ENCODE measurements at regions not wholly inside any gene's neighbourhood (a gene's known extent, or its start where the extent isn't known, plus 50 kb on each side); places are given as distances from the start of the nearest gene placed in this dataset.

DNA sequence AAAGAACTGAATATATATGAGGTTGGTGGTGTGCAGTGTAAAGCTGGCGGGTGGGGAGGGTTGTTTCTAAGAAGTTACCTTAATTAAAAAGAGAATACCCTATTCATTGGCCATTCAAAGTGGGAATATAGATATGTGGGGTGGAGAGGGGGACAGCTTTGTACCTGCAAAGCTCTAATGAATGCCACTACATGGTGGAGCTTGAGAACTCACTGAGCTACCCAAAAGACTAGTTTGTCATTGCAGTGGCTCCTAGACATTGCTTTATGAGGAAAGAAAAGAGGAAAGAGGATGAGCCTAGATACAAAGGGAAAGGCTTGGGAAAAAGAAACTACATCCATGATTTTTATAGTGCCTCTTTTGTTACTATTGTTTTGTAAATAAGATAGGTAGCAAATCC lies 209.9 kb upstream of the SPRY1 start:
- TF ChIP-seq EZH2phosphoT487 (IDR thresholded peaks at IDR 0.05; ENCODE audit: borderline replicate concordance, low read length) = no peak
- TF ChIP-seq, protein P1, sequence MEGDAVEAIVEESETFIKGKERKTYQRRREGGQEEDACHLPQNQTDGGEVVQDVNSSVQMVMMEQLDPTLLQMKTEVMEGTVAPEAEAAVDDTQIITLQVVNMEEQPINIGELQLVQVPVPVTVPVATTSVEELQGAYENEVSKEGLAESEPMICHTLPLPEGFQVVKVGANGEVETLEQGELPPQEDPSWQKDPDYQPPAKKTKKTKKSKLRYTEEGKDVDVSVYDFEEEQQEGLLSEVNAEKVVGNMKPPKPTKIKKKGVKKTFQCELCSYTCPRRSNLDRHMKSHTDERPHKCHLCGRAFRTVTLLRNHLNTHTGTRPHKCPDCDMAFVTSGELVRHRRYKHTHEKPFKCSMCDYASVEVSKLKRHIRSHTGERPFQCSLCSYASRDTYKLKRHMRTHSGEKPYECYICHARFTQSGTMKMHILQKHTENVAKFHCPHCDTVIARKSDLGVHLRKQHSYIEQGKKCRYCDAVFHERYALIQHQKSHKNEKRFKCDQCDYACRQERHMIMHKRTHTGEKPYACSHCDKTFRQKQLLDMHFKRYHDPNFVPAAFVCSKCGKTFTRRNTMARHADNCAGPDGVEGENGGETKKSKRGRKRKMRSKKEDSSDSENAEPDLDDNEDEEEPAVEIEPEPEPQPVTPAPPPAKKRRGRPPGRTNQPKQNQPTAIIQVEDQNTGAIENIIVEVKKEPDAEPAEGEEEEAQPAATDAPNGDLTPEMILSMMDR (IDR thresholded peaks at IDR 0.05; ENCODE audit: low read depth, low read length, poor library complexity, severe bottlenecking) = no peak
- no peaks in the 10 kb centered on the region for H3K79me2 ChIP-seq (ENCODE audit: control insufficient read depth, low read length)
- H3K9me2 ChIP-seq (replicated peaks; ENCODE audit: control insufficient read depth, low read length) = no peaks in the 10 kb centered on the region
- no peaks in the 10 kb centered on the region for H4K20me1 ChIP-seq (ENCODE audit: control insufficient read depth, insufficient read depth, low read depth, low read length)
- H3K4me1 ChIP-seq (ENCODE audit: control insufficient read depth, low read length) = no peaks in the 10 kb centered on the region
- no peaks in the 10 kb centered on the region for H3K27me3 ChIP-seq (ENCODE audit: control insufficient read depth, low read length)
- no peaks in the 10 kb centered on the region for H3K36me3 ChIP-seq (ENCODE audit: control insufficient read depth, low read length)
- H3K27ac ChIP-seq (ENCODE audit: low read depth, low read length) = no peak overlapping the region
- H3K4me2 ChIP-seq (ENCODE audit: low read length) = no peak overlapping the region
- H3K9me3 ChIP-seq (ENCODE audit: control insufficient read depth, insufficient read depth, low read length) = no peaks in the 10 kb centered on the region
- no peaks in the 10 kb centered on the region for H3F3A ChIP-seq (ENCODE audit: control insufficient read depth, insufficient read depth)
- H3K4me3 ChIP-seq (ENCODE audit: low read length) = no peak overlapping the region

DNA sequence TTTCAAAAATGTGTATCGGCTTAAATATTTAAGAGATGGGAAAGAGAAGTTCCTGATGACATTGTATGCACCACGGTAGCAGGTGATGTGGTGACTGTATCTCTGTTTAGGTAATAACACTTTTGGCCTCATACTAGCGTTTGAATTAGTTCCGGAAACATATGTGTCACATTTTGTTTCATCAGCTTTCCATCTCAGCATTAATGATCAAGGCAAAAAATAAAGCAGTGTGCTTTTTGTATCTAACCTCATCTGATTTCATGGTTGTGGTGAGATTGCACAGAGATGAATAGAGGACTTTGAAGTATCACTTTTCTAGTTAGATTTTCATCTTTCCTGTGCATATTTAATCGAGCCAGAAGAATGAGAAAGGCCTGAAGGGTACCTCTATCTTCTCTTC lies 206.4 kb upstream of the SPRY1 start:
- Histone ChIP-seq H3K4me1 (ENCODE audit: control insufficient read depth, low read length) (no peaks in the 10 kb centered on the region), H3K27me3 (ENCODE audit: control insufficient read depth, low read length) (no peaks in the 10 kb centered on the region), H3K4me3 (ENCODE audit: low read length) (no peak overlapping the region), H3K9me3 (ENCODE audit: control insufficient read depth, insufficient read depth, low read length) (no peaks in the 10 kb centered on the region), H3K4me2 (ENCODE audit: low read length) (no peak overlapping the region), H3K79me2 (ENCODE audit: control insufficient read depth, low read length) (no peaks in the 10 kb centered on the region), H3K9me2 (replicated peaks; ENCODE audit: control insufficient read depth, low read length) (no peaks in the 10 kb centered on the region), H3F3A (ENCODE audit: control insufficient read depth, insufficient read depth) (no peaks in the 10 kb centered on the region), H4K20me1 (ENCODE audit: control insufficient read depth, insufficient read depth, low read depth, low read length) (no peaks in the 10 kb centered on the region), H3K36me3 (ENCODE audit: control insufficient read depth, low read length) (no peaks in the 10 kb centered on the region), H3K27ac (ENCODE audit: low read depth, low read length) (no peak overlapping the region)
- no peak for TF ChIP-seq EZH2phosphoT487 (IDR thresholded peaks at IDR 0.05; ENCODE audit: borderline replicate concordance, low read length)
- TF ChIP-seq, protein P1 (IDR thresholded peaks at IDR 0.05; ENCODE audit: low read depth, low read length, poor library complexity, severe bottlenecking) = no peak

DNA sequence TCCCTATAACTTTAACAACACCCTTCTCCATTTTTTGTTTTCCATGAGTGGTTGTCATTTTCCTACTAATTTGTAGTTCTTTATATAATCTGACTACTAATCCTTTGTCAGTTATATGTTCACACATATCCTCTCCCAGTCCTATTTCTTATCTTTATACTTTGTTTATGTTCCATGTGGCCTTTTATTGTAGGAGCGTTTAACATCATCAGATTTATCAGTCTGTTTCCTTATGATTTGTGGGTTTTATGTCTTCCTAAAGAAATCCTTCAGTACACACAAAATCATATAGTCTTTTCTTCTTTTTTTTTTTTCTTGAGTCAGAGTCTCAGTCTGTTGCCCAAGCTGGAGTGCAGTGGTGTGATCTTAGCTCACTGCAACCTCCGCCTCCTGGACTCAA lies 204.9 kb upstream of the SPRY1 start:
- Histone ChIP-seq H3K79me2 (ENCODE audit: control insufficient read depth, low read length) (no peaks in the 10 kb centered on the region), H3K4me2 (ENCODE audit: low read length) (no peak overlapping the region), H3K36me3 (ENCODE audit: control insufficient read depth, low read length) (no peaks in the 10 kb centered on the region), H3K4me1 (ENCODE audit: control insufficient read depth, low read length) (no peaks in the 10 kb centered on the region), H3F3A (ENCODE audit: control insufficient read depth, insufficient read depth) (no peaks in the 10 kb centered on the region), H3K4me3 (ENCODE audit: low read length) (no peak overlapping the region), H3K9me3 (ENCODE audit: control insufficient read depth, insufficient read depth, low read length) (no peaks in the 10 kb centered on the region), H3K9me2 (replicated peaks; ENCODE audit: control insufficient read depth, low read length) (no peaks in the 10 kb centered on the region), H3K27me3 (ENCODE audit: control insufficient read depth, low read length) (no peaks in the 10 kb centered on the region), H4K20me1 (ENCODE audit: control insufficient read depth, insufficient read depth, low read depth, low read length) (no peaks in the 10 kb centered on the region), H3K27ac (ENCODE audit: low read depth, low read length) (no peak overlapping the region)
- TF ChIP-seq, protein P1 (IDR thresholded peaks at IDR 0.05; ENCODE audit: low read depth, low read length, poor library complexity, severe bottlenecking) = no peak
- TF ChIP-seq EZH2phosphoT487 (IDR thresholded peaks at IDR 0.05; ENCODE audit: borderline replicate concordance, low read length) = no peak
